ENCODE measurements at regions not wholly inside any gene's neighbourhood (a gene's known extent, or its start where the extent isn't known, plus 50 kb on each side); places are given as distances from the start of the nearest gene placed in this dataset.

DNA sequence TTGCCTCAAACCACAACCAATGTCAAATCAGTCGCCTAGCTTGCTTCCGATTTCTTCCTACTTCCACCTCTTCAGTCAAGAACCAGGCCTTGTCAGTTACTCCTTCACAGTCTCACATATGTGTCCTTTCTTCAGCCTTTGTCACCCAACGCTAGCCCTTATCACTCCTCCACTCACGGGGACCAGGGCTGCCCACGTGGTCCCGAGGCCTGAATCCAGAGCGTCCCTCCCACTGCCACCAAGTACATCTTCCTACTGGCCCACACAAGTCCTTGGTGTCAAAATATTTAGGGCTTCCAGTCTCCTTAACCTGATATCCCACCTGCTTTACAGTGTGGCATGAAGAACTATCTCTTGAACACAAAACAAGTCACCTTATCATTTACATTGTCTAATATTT lies 119.1 kb upstream of the SPRED2 start:
- Histone ChIP-seq H3K4me2 (ENCODE audit: low read length) (no peak overlapping the region), H4K8ac (ENCODE audit: low read depth, low read length) (no peak overlapping the region), H3K79me2 (ENCODE audit: control insufficient read depth, insufficient read depth, low read length, poor library complexity) (no peaks in the 10 kb centered on the region), H3K4me3 (ENCODE audit: low read depth, low read length) (no peak overlapping the region), H3K9ac (ENCODE audit: low read length) (no peak overlapping the region), H3K18ac (ENCODE audit: low read length) (no peak overlapping the region), H3K27me3 (ENCODE audit: insufficient read depth, low read length) (no peaks in the 10 kb centered on the region), H2AFZ (ENCODE audit: insufficient read depth, low read length, poor library complexity) (no peak overlapping the region), H2BK120ac (ENCODE audit: insufficient read depth, low read length, poor library complexity) (no peak overlapping the region), H3K79me1 (ENCODE audit: low read length) (no peaks in the 10 kb centered on the region), H3K27ac (ENCODE audit: low read depth, low read length) (no peak overlapping the region), H3K36me3 (ENCODE audit: control insufficient read depth in 1 of 2, insufficient read depth in 2 of 2, low read length in 2 of 2) (no peaks in the 10 kb centered on the region), H3K4ac (ENCODE audit: low read depth, low read length) (no peak overlapping the region), H4K12ac (ENCODE audit: low read depth, low read length) (no peak overlapping the region), H3K4me1 (ENCODE audit: control insufficient read depth in 1 of 2, insufficient read depth in 2 of 2, low read length in 2 of 2) (no peaks in the 10 kb centered on the region), H2BK12ac (ENCODE audit: low read length) (no peak overlapping the region), H2BK5ac (ENCODE audit: low read depth, low read length, poor library complexity) (no peak overlapping the region), H3K9me3 (ENCODE audit: insufficient read depth, low read depth, low read length) (peaks cover 1% of the 10 kb centered on the region), H4K91ac (ENCODE audit: low read depth, low read length) (no peak overlapping the region), H3K23ac (ENCODE audit: low read length) (no peak overlapping the region), H2AK5ac (ENCODE audit: low read length) (no peak overlapping the region), H3K14ac (ENCODE audit: low read length) (no peak overlapping the region)
- DNase-seq = no peak
- no CpG with 5 or more reads among the region's 7 CpGs for WGBS (ENCODE audit: extremely low coverage, insufficient coverage, insufficient read length)

GRCh38 chr2:65550246-65550645 lies 117.8 kb upstream of the SPRED2 start:
- no peak overlapping the region for H2AK5ac ChIP-seq (ENCODE audit: low read length)
- no peak overlapping the region for H2BK120ac ChIP-seq (ENCODE audit: insufficient read depth, low read length, poor library complexity)
- H4K91ac ChIP-seq (ENCODE audit: low read depth, low read length) = no peak overlapping the region
- no peak overlapping the region for H2AFZ ChIP-seq (ENCODE audit: insufficient read depth, low read length, poor library complexity)
- H3K4me1 ChIP-seq (ENCODE audit: control insufficient read depth in 1 of 2, insufficient read depth in 2 of 2, low read length in 2 of 2) = peaks cover 0 to 4% of the 10 kb centered on the region in 2 experiments
- H4K8ac ChIP-seq (ENCODE audit: low read depth, low read length) = no peak overlapping the region
- H3K4me3 ChIP-seq (ENCODE audit: low read depth, low read length) = no peak overlapping the region
- H2BK5ac ChIP-seq (ENCODE audit: low read depth, low read length, poor library complexity) = no peak overlapping the region
- no peak overlapping the region for H3K4me2 ChIP-seq (ENCODE audit: low read length)
- H2BK12ac ChIP-seq (ENCODE audit: low read length) = no peak overlapping the region
- no peaks in the 10 kb centered on the region for H3K79me1 ChIP-seq (ENCODE audit: low read length)
- H4K12ac ChIP-seq (ENCODE audit: low read depth, low read length) = no peak overlapping the region
- H3K9ac ChIP-seq (ENCODE audit: low read length) = no peak overlapping the region
- no peak overlapping the region for H3K18ac ChIP-seq (ENCODE audit: low read length)
- no peak overlapping the region for H3K23ac ChIP-seq (ENCODE audit: low read length)
- H3K27me3 ChIP-seq (ENCODE audit: insufficient read depth, low read length) = no peaks in the 10 kb centered on the region
- H3K27ac ChIP-seq (ENCODE audit: low read depth, low read length) = no peak overlapping the region
- no peak for DNase-seq
- H3K79me2 ChIP-seq (ENCODE audit: control insufficient read depth, insufficient read depth, low read length, poor library complexity) = no peaks in the 10 kb centered on the region
- H3K9me3 ChIP-seq (ENCODE audit: insufficient read depth, low read depth, low read length) = no peaks in the 10 kb centered on the region
- H3K36me3 ChIP-seq (ENCODE audit: control insufficient read depth in 1 of 2, insufficient read depth in 2 of 2, low read length in 2 of 2) = no peaks in the 10 kb centered on the region
- no peak overlapping the region for H3K4ac ChIP-seq (ENCODE audit: low read depth, low read length)
- WGBS (ENCODE audit: extremely low coverage, insufficient coverage, insufficient read length) = no CpG with 5 or more reads among the region's 7 CpGs
- no peak overlapping the region for H3K14ac ChIP-seq (ENCODE audit: low read length)

DNA sequence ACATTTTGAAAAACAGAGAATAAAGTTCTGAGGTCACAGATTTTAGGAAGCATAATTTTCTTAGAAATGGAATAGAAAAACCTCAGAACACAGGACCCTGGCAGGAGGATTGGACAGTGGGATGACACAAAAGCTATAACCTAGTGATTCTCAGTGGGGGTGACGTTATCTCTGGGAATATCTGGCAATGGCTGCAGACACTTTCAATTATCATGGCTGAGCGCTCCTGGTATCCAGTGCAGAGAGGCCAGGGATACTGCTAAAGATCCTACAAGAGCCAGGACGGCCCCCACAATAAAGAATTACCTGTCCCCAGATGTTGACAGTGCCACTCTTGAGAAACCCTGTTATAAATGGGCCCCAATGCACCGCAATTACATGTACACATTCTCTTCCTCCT lies 117.2 kb upstream of the SPRED2 start:
- DNase-seq = no peak
- Histone ChIP-seq H2BK12ac (ENCODE audit: low read length) (no peak overlapping the region), H3K9me3 (ENCODE audit: insufficient read depth, low read depth, low read length) (no peaks in the 10 kb centered on the region), H3K4me1 (ENCODE audit: control insufficient read depth in 1 of 2, insufficient read depth in 2 of 2, low read length in 2 of 2) (peaks cover 0 to 4% of the 10 kb centered on the region in 2 experiments), H3K4ac (ENCODE audit: low read depth, low read length) (no peak overlapping the region), H3K18ac (ENCODE audit: low read length) (no peak overlapping the region), H4K91ac (ENCODE audit: low read depth, low read length) (no peak overlapping the region), H2BK120ac (ENCODE audit: insufficient read depth, low read length, poor library complexity) (no peak overlapping the region), H3K4me3 (ENCODE audit: low read depth, low read length) (no peak overlapping the region), H3K79me1 (ENCODE audit: low read length) (no peaks in the 10 kb centered on the region), H2AFZ (ENCODE audit: insufficient read depth, low read length, poor library complexity) (no peak overlapping the region), H3K79me2 (ENCODE audit: control insufficient read depth, insufficient read depth, low read length, poor library complexity) (no peaks in the 10 kb centered on the region), H3K9ac (ENCODE audit: low read length) (no peak overlapping the region), H3K27ac (ENCODE audit: low read depth, low read length) (no peak overlapping the region), H3K27me3 (ENCODE audit: insufficient read depth, low read length) (no peaks in the 10 kb centered on the region), H2BK5ac (ENCODE audit: low read depth, low read length, poor library complexity) (no peak overlapping the region), H4K12ac (ENCODE audit: low read depth, low read length) (no peak overlapping the region), H2AK5ac (ENCODE audit: low read length) (no peak overlapping the region), H3K36me3 (ENCODE audit: control insufficient read depth in 1 of 2, insufficient read depth in 2 of 2, low read length in 2 of 2) (no peaks in the 10 kb centered on the region), H3K4me2 (ENCODE audit: low read length) (no peak overlapping the region), H3K23ac (ENCODE audit: low read length) (no peak overlapping the region), H3K14ac (ENCODE audit: low read length) (no peak overlapping the region), H4K8ac (ENCODE audit: low read depth, low read length) (no peak overlapping the region)
- WGBS (ENCODE audit: extremely low coverage, insufficient coverage, insufficient read length) = no CpG with 5 or more reads among the region's 4 CpGs

- Histone ChIP-seq H3K18ac (ENCODE audit: low read length) (no peak overlapping the region), H3K79me1 (ENCODE audit: low read length) (no peaks in the 10 kb centered on the region), H3K4ac (ENCODE audit: low read depth, low read length) (no peak overlapping the region), H2BK5ac (ENCODE audit: low read depth, low read length, poor library complexity) (no peak overlapping the region), H3K27ac (ENCODE audit: low read depth, low read length) (no peak overlapping the region), H4K91ac (ENCODE audit: low read depth, low read length) (no peak overlapping the region), H2AFZ (ENCODE audit: insufficient read depth, low read length, poor library complexity) (no peak overlapping the region), H2BK12ac (ENCODE audit: low read length) (no peak overlapping the region), H3K27me3 (ENCODE audit: insufficient read depth, low read length) (no peaks in the 10 kb centered on the region), H3K4me3 (ENCODE audit: low read depth, low read length) (no peak overlapping the region), H2AK5ac (ENCODE audit: low read length) (no peak overlapping the region), H3K36me3 (ENCODE audit: control insufficient read depth in 1 of 2, insufficient read depth in 2 of 2, low read length in 2 of 2) (no peaks in the 10 kb centered on the region), H3K79me2 (ENCODE audit: control insufficient read depth, insufficient read depth, low read length, poor library complexity) (no peaks in the 10 kb centered on the region), H3K14ac (ENCODE audit: low read length) (no peak overlapping the region), H3K9ac (ENCODE audit: low read length) (no peak overlapping the region), H3K4me2 (ENCODE audit: low read length) (no peak overlapping the region), H4K8ac (ENCODE audit: low read depth, low read length) (no peak overlapping the region), H3K9me3 (ENCODE audit: insufficient read depth, low read depth, low read length) (no peaks in the 10 kb centered on the region), H2BK120ac (ENCODE audit: insufficient read depth, low read length, poor library complexity) (no peak overlapping the region), H3K4me1 (ENCODE audit: control insufficient read depth in 1 of 2, insufficient read depth in 2 of 2, low read length in 2 of 2) (peaks cover 0 to 4% of the 10 kb centered on the region in 2 experiments), H3K23ac (ENCODE audit: low read length) (no peak overlapping the region), H4K12ac (ENCODE audit: low read depth, low read length) (no peak overlapping the region)
- no CpG with 5 or more reads among the region's 3 CpGs for WGBS (ENCODE audit: extremely low coverage, insufficient coverage, insufficient read length)
- no peak for DNase-seq
These were observed 116.8 kb upstream of the SPRED2 start for GRCh38 chr2:65549257-65549627.
